ENCODE measurements at regions not wholly inside any gene's neighbourhood (a gene's known extent, or its start where the extent isn't known, plus 50 kb on each side); places are given as distances from the start of the nearest gene placed in this dataset.

DNA sequence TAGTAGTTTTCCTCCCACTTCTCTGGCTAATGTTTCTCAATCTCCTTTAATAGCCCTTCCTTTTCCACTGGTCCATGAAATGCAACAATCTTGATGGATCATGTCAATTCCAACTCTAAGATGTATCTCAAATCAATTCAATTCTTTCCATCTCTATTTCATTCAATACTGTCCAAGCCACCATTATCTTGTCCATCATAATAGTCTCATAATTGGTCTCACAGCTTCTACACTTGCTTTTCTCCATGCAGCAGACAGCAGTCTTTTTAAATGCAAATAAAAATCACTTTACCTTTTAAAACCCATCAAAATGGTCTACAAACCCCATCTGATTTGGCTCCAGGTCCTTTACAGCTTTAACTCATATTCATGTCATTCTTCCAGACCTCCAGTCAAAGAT is 226.6 kb downstream of the EPHA4 start:
- no peak overlapping the region for H3K27ac ChIP-seq
- TF ChIP-seq POLR2A (IDR thresholded peaks at IDR 0.05), result no peak
- TF ChIP-seq, protein P1, sequence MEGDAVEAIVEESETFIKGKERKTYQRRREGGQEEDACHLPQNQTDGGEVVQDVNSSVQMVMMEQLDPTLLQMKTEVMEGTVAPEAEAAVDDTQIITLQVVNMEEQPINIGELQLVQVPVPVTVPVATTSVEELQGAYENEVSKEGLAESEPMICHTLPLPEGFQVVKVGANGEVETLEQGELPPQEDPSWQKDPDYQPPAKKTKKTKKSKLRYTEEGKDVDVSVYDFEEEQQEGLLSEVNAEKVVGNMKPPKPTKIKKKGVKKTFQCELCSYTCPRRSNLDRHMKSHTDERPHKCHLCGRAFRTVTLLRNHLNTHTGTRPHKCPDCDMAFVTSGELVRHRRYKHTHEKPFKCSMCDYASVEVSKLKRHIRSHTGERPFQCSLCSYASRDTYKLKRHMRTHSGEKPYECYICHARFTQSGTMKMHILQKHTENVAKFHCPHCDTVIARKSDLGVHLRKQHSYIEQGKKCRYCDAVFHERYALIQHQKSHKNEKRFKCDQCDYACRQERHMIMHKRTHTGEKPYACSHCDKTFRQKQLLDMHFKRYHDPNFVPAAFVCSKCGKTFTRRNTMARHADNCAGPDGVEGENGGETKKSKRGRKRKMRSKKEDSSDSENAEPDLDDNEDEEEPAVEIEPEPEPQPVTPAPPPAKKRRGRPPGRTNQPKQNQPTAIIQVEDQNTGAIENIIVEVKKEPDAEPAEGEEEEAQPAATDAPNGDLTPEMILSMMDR (IDR thresholded peaks at IDR 0.05), result no peak
- no peaks in the 10 kb centered on the region for H3K9me3 ChIP-seq
- H3K4me1 ChIP-seq, result no peaks in the 10 kb centered on the region
- intact Hi-C loops (cut with DNase I), result no loop called here
- DNase-seq, result no peak
- no peaks in the 10 kb centered on the region for H3K36me3 ChIP-seq
- no peaks in the 10 kb centered on the region for H3K27me3 ChIP-seq
- no peak overlapping the region for H3K4me3 ChIP-seq

DNA sequence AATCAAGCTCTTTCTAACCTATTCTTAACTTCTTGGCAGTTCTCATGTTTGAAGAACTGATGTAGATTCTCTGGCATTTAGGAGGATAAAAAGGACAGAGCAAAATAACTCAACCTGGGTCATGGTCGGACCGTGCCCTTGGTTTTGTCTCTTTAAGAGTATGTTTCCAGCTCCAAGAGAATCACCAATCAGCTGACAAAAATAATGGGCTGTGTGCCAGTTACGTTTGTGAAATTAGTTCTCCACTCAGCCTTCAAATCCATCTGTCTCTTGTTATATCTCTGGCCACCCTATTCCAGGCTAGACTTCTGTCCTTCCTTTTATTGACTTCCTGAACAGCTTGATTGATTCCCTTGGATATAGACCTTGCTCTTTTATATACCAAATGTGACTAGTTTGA is 225.7 kb downstream of the EPHA4 start:
- Histone ChIP-seq H3K4me3 (no peak overlapping the region), H3K27me3 (no peaks in the 10 kb centered on the region), H3K9me3 (no peaks in the 10 kb centered on the region), H3K27ac (peak overlapping the region in 1 of 4 donors; percentile 42), H3K36me3 (no peaks in the 10 kb centered on the region), H3K4me1 (no peaks in the 10 kb centered on the region)
- intact Hi-C loops (cut with DNase I), result no loop called here
- TF ChIP-seq, protein P1 (IDR thresholded peaks at IDR 0.05), result no peak
- no peak for TF ChIP-seq POLR2A (IDR thresholded peaks at IDR 0.05)
- no peak for DNase-seq
- 46 to 53% methylated on average over 3 of the region's 3 CpGs for WGBS, 2 donors

- intact Hi-C loops (cut with DNase I), result no loop called here
- Histone ChIP-seq H3K4me1 (no peaks in the 10 kb centered on the region), H3K4me3 (no peak overlapping the region), H3K9me3 (no peaks in the 10 kb centered on the region), H3K36me3 (no peaks in the 10 kb centered on the region), H3K27ac (peak overlapping the region in 1 of 4 donors; percentile 42), H3K27me3 (no peaks in the 10 kb centered on the region)
- WGBS, 2 donors, result 61 to 84% methylated on average over 2 of the region's 2 CpGs
- TF ChIP-seq, protein P1 (IDR thresholded peaks at IDR 0.05), result no peak
- TF ChIP-seq POLR2A (IDR thresholded peaks at IDR 0.05), result no peak
- DNase-seq, result no peak
These were observed 224.6 kb downstream of the EPHA4 start for GRCh38 chr2:221347471-221347870.

- 16 to 29% methylated on average over 1 of the region's 1 CpG for WGBS, 2 donors
These were observed 221.5 kb downstream of the EPHA4 start for GRCh38 chr2:221350616-221351015.

DNA sequence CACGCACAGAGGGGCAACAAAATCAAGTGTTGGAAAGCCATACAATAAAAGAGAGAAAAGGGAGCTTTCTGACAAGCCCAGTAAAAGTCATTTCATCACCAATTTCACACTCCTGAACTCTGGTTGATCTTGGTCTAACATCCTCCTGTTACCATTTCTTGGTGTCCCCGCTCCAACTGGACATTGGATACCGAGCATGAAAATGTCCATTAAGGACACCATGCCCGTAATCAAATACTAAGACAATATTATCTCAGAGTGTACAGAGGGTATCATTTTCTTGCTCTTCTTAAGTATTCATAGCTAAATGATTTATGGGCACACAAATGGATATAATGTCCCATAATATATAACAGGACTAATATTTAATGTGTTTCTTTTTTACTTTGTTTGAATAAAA is 218.9 kb downstream of the EPHA4 start:
- no peak for DNase-seq
- H3K27ac ChIP-seq, result no peak overlapping the region
- peaks cover 0 to 7% (median 0%) of the 10 kb centered on the region in 3 donors for H3K4me1 ChIP-seq
- 84 to 91% methylated on average over 4 of the region's 4 CpGs for WGBS, 2 donors
- intact Hi-C loops (cut with DNase I), result no loop called here
- H3K36me3 ChIP-seq, result no peaks in the 10 kb centered on the region
- no peak overlapping the region for H3K4me3 ChIP-seq
- no peak for TF ChIP-seq POLR2A (IDR thresholded peaks at IDR 0.05)
- TF ChIP-seq, protein P1 (IDR thresholded peaks at IDR 0.05), result no peak
- no peaks in the 10 kb centered on the region for H3K9me3 ChIP-seq
- no peaks in the 10 kb centered on the region for H3K27me3 ChIP-seq

More at GRCh38 chr2:221350616-221351015, 221.5 kb downstream of the EPHA4 start:
- Histone ChIP-seq H3K27me3 (no peaks in the 10 kb centered on the region), H3K4me1 (peaks cover 0 to 5% (median 0%) of the 10 kb centered on the region in 3 donors), H3K9me3 (no peaks in the 10 kb centered on the region), H3K36me3 (no peaks in the 10 kb centered on the region), H3K4me3 (no peak overlapping the region), H3K27ac (no peak overlapping the region)
- no peak for DNase-seq
- TF ChIP-seq POLR2A (IDR thresholded peaks at IDR 0.05), result no peak
- TF ChIP-seq, protein P1 (IDR thresholded peaks at IDR 0.05), result no peak
- intact Hi-C loops (cut with DNase I), result no loop called here
